Lung (tissue), 11 donors: ENCODE measurements at regions not wholly inside any gene's neighbourhood (a gene's known extent, or its start where the extent isn't known, plus 50 kb on each side); places are given as distances from the start of the nearest gene placed in this dataset.
A peak's percentile ranks its signal among the peaks of the same experiment; 100 is the strongest.

Experiments
- ATAC-seq: fragments of 200-7000 bp; cut with Tn5 transposase; one replicate; pipeline ENCODE4 v1.9.1; 2020; ENCODE audit warnings: moderate number of reproducible peaks; ENCODE audit not compliant: insufficient read depth, low FRiP score
- DNase-seq, 3 donors: peaks; one replicate each; pipeline ENCODE4 v3.0.0-alpha.2; 2013 to 2017
- H3K27ac ChIP-seq, 2 donors: one replicate each; pipeline ENCODE4 v1.5.1; 2013; ENCODE audit warnings: mild to moderate bottlenecking in 2 of 2, moderate library complexity in 2 of 2, control low read depth in 1 of 2, inconsistent platforms in 1 of 2, low read depth in 1 of 2, low read length in 1 of 2
- H3K27me3 ChIP-seq, 3 donors: one replicate each; pipeline ENCODE4 v1.5.1; 2013; ENCODE audit warnings: low read length in 2 of 3; ENCODE audit not compliant: control insufficient read depth in 3 of 3, insufficient read depth in 3 of 3
- H3K36me3 ChIP-seq, 4 donors: one replicate each; pipeline ENCODE4 v1.5.1; 2013; ENCODE audit warnings: low read length in 4 of 4, mild to moderate bottlenecking in 1 of 4, moderate library complexity in 1 of 4; ENCODE audit not compliant: control insufficient read depth in 4 of 4, insufficient read depth in 4 of 4
- H3K4me1 ChIP-seq, 5 donors: one replicate each; pipeline ENCODE4 v1.5.1; 2013; ENCODE audit warnings: low read length in 5 of 5, mild to moderate bottlenecking in 2 of 5, moderate library complexity in 1 of 5; ENCODE audit not compliant: control insufficient read depth in 5 of 5, insufficient read depth in 5 of 5
- H3K4me3 ChIP-seq: one replicate; pipeline ENCODE4 v1.5.1; 2013; ENCODE audit warnings: mild to moderate bottlenecking, control low read depth, moderate library complexity
- H3K9ac ChIP-seq, 2 donors: one replicate each; pipeline ENCODE4 v1.5.1; 2013; ENCODE audit warnings: low read length in 2 of 2, control low read depth in 1 of 2; ENCODE audit not compliant: insufficient read depth in 1 of 2
- H3K9me3 ChIP-seq, 4 donors: one replicate each; pipeline ENCODE4 v1.5.1; 2013; ENCODE audit warnings: low read length in 3 of 4, mild to moderate bottlenecking in 1 of 4, moderate library complexity in 1 of 4; ENCODE audit not compliant: control insufficient read depth in 4 of 4, insufficient read depth in 3 of 4
- WGBS, 2 donors: extraction: QIAGEN DNeasy Blood & Tissue Kit; methylation state at CpG; one replicate each; pipeline ENCODE4 v1.1.7; 2013; 5-methylcytosine and 5-hydroxymethylcytosine counted together
- TF ChIP-seq, protein P1 (sequence below): IDR thresholded peaks from 2 replicates; pipeline ENCODE4 v1.5.1; 2012; ENCODE audit warnings: mild to moderate bottlenecking; ENCODE audit errors: control extremely low read depth, extremely low read depth
- donor health status: control.
- donor health status: control.
- donor health status: Bipolar disorder and iron deficiency.
- donor health status: healthy.
- donor health status: DM: yes; HTN: yes; CAD: no.

DNA sequence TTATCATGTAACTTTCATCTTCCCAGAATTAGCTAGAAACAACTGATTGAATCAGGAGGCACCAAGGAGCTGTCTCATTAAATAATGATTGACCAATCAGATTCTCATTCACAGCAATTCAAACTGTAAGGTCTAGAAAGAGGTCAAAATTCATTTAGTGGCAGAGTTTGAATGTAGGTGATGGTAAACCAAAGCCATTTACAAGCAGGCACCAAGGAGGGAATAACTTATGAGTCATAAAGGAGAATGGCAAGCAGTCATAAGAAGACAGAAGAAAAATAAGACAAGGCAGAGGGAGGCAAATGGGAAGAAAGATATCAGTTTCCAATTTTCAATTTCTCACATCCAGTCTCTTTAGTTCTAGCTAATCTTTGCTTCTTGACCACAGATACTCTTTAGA, 52.9 kb upstream of the DEFB112 start:
- Histone ChIP-seq H3K27me3 (no peaks in the 10 kb centered on the region), H3K4me3 (no peak overlapping the region), H3K9me3 (no peaks in the 10 kb centered on the region), H3K27ac (no peak overlapping the region), H3K36me3 (no peaks in the 10 kb centered on the region), H3K9ac (no peak overlapping the region), H3K4me1 (peaks cover 0 to 18% (median 0%) of the 10 kb centered on the region in 5 donors)
- no peak for DNase-seq
- TF ChIP-seq, protein P1, sequence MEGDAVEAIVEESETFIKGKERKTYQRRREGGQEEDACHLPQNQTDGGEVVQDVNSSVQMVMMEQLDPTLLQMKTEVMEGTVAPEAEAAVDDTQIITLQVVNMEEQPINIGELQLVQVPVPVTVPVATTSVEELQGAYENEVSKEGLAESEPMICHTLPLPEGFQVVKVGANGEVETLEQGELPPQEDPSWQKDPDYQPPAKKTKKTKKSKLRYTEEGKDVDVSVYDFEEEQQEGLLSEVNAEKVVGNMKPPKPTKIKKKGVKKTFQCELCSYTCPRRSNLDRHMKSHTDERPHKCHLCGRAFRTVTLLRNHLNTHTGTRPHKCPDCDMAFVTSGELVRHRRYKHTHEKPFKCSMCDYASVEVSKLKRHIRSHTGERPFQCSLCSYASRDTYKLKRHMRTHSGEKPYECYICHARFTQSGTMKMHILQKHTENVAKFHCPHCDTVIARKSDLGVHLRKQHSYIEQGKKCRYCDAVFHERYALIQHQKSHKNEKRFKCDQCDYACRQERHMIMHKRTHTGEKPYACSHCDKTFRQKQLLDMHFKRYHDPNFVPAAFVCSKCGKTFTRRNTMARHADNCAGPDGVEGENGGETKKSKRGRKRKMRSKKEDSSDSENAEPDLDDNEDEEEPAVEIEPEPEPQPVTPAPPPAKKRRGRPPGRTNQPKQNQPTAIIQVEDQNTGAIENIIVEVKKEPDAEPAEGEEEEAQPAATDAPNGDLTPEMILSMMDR: no peak
- no peak for ATAC-seq

- WGBS, 2 donors: 54 to 80% methylated on average over 2 of the region's 2 CpGs
- Histone ChIP-seq H3K4me3 (no peak overlapping the region), H3K27me3 (peaks cover 0 to 2% (median 0%) of the 10 kb centered on the region in 3 donors), H3K9me3 (no peaks in the 10 kb centered on the region), H3K27ac (no peak overlapping the region), H3K36me3 (no peaks in the 10 kb centered on the region), H3K4me1 (peaks cover 0 to 11% (median 0%) of the 10 kb centered on the region in 5 donors), H3K9ac (no peak overlapping the region)
- no peak for DNase-seq
- TF ChIP-seq, protein P1: no peak
- ATAC-seq: no peak
Observed at GRCh38 chr6:50110587-50110986, 60.9 kb upstream of the DEFB112 start.

DNA sequence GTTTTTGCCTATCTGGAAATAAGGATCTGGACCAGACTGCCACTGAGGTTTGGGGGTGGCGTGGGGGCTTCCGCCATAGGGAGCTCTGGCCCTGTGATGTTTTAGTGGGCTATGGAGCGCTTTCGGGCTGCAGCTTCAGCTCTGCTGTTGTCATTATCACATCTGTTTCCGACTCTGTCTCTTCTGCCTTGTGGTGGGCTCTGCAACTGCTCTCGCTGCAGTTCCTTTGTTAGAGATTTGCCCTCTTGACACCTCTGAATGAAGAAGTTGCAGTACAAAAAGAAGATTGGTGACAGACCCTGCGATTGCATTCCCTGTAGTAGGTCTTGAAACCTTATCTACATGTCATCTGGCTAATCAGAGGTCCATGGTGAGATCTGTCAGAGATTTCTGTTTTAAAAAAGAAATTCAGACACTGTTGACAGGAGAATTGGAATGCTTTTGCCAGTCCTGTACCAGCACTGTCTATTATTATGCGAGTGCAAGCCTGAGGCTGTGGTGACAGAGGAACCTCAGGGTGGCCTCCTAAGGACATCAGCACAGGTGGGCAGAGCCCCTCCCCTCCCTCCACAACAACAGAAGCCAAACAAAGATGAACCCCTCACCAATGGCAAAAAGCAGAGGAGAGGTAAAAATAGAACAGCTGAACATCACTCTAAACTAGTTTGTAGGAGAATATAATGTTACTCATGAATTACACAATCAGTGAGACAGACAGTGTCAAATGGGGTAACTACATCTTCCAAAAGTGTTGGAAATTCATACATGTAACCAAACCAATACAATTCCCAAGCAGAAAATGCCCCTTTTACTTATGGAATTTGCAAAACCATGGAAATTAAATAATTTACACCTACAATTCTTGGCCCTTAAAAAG, 63.5 kb upstream of the DEFB112 start:
- Histone ChIP-seq H3K4me1 (peaks cover 0 to 11% (median 0%) of the 10 kb centered on the region in 5 donors), H3K9ac (no peak overlapping the region), H3K27ac (no peak overlapping the region), H3K36me3 (no peaks in the 10 kb centered on the region), H3K4me3 (no peak overlapping the region), H3K27me3 (peaks cover 0 to 2% (median 0%) of the 10 kb centered on the region in 3 donors), H3K9me3 (no peaks in the 10 kb centered on the region)
- peak in 1 of 3 donors; percentile 31 for DNase-seq
- TF ChIP-seq, protein P1: no peak
- ATAC-seq: no peak
- 71 to 75% methylated on average over 8 of the region's 8 CpGs for WGBS, 2 donors
